H9 (cell line): ENCODE measurements at regions not wholly inside any gene's neighbourhood (a gene's known extent, or its start where the extent isn't known, plus 50 kb on each side); places are given as distances from the start of the nearest gene placed in this dataset.

Experiments
- DNase-seq: peaks from one replicate; pipeline ENCODE4 v3.0.0-alpha.2; 2017
- H2AFZ ChIP-seq: one replicate; pipeline ENCODE4 v1.6.1; 2013; ENCODE audit warnings: mild to moderate bottlenecking, low read length, control low read depth, moderate library complexity
- H2AK5ac ChIP-seq: 2 replicates; pipeline ENCODE4 v1.6.1; 2013; ENCODE audit warnings: low read length, control low read depth, mixed read lengths; ENCODE audit not compliant: insufficient read length
- H2BK120ac ChIP-seq: one replicate; pipeline ENCODE4 v1.6.1; 2013; ENCODE audit warnings: low read depth, mild to moderate bottlenecking, low read length, control low read depth, inconsistent platforms; ENCODE audit not compliant: poor library complexity, severe bottlenecking
- H2BK12ac ChIP-seq: 2 replicates; pipeline ENCODE4 v1.6.1; 2013; ENCODE audit warnings: low read length, control low read depth, mixed read lengths, low read depth; ENCODE audit not compliant: insufficient read length
- H2BK15ac ChIP-seq: 2 replicates; pipeline ENCODE4 v1.6.1; 2013; ENCODE audit warnings: low read depth, low read length, control low read depth
- H2BK20ac ChIP-seq: one replicate; pipeline ENCODE4 v1.6.1; 2013; ENCODE audit warnings: low read depth, mild to moderate bottlenecking, low read length, control low read depth, inconsistent platforms; ENCODE audit not compliant: poor library complexity, severe bottlenecking
- H2BK5ac ChIP-seq: 2 replicates; pipeline ENCODE4 v1.6.1; 2013; ENCODE audit warnings: low read length, control low read depth, mixed read lengths; ENCODE audit not compliant: insufficient read length
- H3K14ac ChIP-seq: 2 replicates; pipeline ENCODE4 v1.6.1; 2013; ENCODE audit warnings: low read length, control low read depth; ENCODE audit not compliant: insufficient read depth
- H3K18ac ChIP-seq: 2 replicates; pipeline ENCODE4 v1.6.1; 2013; ENCODE audit warnings: low read depth, mild to moderate bottlenecking, mixed read lengths, low read length, control low read depth; ENCODE audit not compliant: insufficient read length
- H3K23ac ChIP-seq: 2 replicates; pipeline ENCODE4 v1.6.1; 2013; ENCODE audit warnings: low read length, control low read depth, mixed read lengths, low read depth; ENCODE audit not compliant: insufficient read length
- H3K23me2 ChIP-seq: 2 replicates; pipeline ENCODE4 v1.6.1; 2013; ENCODE audit warnings: low read depth, mild to moderate bottlenecking, mixed read lengths, low read length, control low read depth; ENCODE audit not compliant: insufficient read length, poor library complexity, severe bottlenecking
- H3K27ac ChIP-seq: 2 replicates; pipeline ENCODE4 v1.5.1; 2013; ENCODE audit warnings: low read length, control low read depth, mixed read lengths, low read depth; ENCODE audit not compliant: insufficient read length
- H3K27me3 ChIP-seq: 2 replicates; pipeline ENCODE4 v1.6.1; 2013; ENCODE audit warnings: low read length, control low read depth, inconsistent platforms; ENCODE audit not compliant: insufficient read depth
- H3K4ac ChIP-seq: 2 replicates; pipeline ENCODE4 v1.6.1; 2013; ENCODE audit warnings: low read depth, mild to moderate bottlenecking, control low read depth, inconsistent platforms, low read length, moderate library complexity
- H3K4me1 ChIP-seq: 2 replicates; pipeline ENCODE4 v1.6.1; 2013; ENCODE audit warnings: low read length, control low read depth, inconsistent platforms; ENCODE audit not compliant: insufficient read depth
- H3K4me2 ChIP-seq: 2 replicates; pipeline ENCODE4 v1.6.1; 2013; ENCODE audit warnings: low read length, control low read depth, mixed read lengths; ENCODE audit not compliant: insufficient read length, insufficient read depth
- H3K56ac ChIP-seq: 2 replicates; pipeline ENCODE4 v1.6.1; 2013; ENCODE audit warnings: low read depth, mild to moderate bottlenecking, mixed read lengths, low read length, control low read depth; ENCODE audit not compliant: insufficient read length
- H3K79me1 ChIP-seq: 2 replicates; pipeline ENCODE4 v1.6.1; 2013; ENCODE audit warnings: low read depth, mild to moderate bottlenecking, moderate library complexity, low read length, control low read depth, inconsistent platforms; ENCODE audit not compliant: insufficient read depth, poor library complexity, severe bottlenecking
- H3K79me2 ChIP-seq: 2 replicates; pipeline ENCODE4 v1.6.1; 2013; ENCODE audit warnings: low read length, control low read depth, inconsistent platforms; ENCODE audit not compliant: insufficient read depth
- H3K9ac ChIP-seq: 2 replicates; pipeline ENCODE4 v1.6.1; 2013; ENCODE audit warnings: low read length, control low read depth, mixed read lengths; ENCODE audit not compliant: insufficient read length; ENCODE audit errors: extremely low read depth
- H3K9me3 ChIP-seq: one replicate; pipeline ENCODE4 v1.6.1; 2013; ENCODE audit warnings: low read depth, low read length, inconsistent platforms; ENCODE audit not compliant: control insufficient read depth
- H3T11ph ChIP-seq: one replicate; pipeline ENCODE4 v1.6.1; 2013; ENCODE audit warnings: mild to moderate bottlenecking, low read length, control low read depth, inconsistent platforms
- H4K20me1 ChIP-seq: one replicate; pipeline ENCODE4 v1.6.1; 2013; ENCODE audit not compliant: control insufficient read depth, insufficient read length, insufficient read depth
- H4K5ac ChIP-seq: 2 replicates; pipeline ENCODE4 v1.6.1; 2013; ENCODE audit warnings: low read depth, mild to moderate bottlenecking, mixed read lengths, low read length, control low read depth; ENCODE audit not compliant: insufficient read length
- H4K8ac ChIP-seq: replicated peaks from 2 replicates; pipeline ENCODE4 v1.6.1; 2013; ENCODE audit warnings: low read length, control low read depth, mixed read lengths, low read depth; ENCODE audit not compliant: insufficient read length
- H4K91ac ChIP-seq: 2 replicates; pipeline ENCODE4 v1.6.1; 2013; ENCODE audit warnings: low read depth, mild to moderate bottlenecking, moderate library complexity, mixed read lengths, low read length, control low read depth; ENCODE audit not compliant: insufficient read length
- H3K27ac Mint-ChIP-seq, 3 experiments: 2 replicates in 2 of 3; 3 replicates in 1 of 3; pipeline ENCODE4 v1.8.0; 2020 to 2021; ENCODE audit warnings: mixed read lengths in 3 of 3, mild to moderate bottlenecking in 1 of 3, moderate library complexity in 1 of 3
- H3K27me3 Mint-ChIP-seq: 2 replicates; pipeline ENCODE4 v1.8.0; 2021; ENCODE audit warnings: low read depth, mild to moderate bottlenecking, moderate library complexity, mixed read lengths
- H3K36me3 Mint-ChIP-seq, 3 experiments: 2 replicates in 2 of 3; 3 replicates in 1 of 3; pipeline ENCODE4 v1.8.0; 2020 to 2021; ENCODE audit warnings: low read depth in 3 of 3, mixed read lengths in 3 of 3; ENCODE audit not compliant: insufficient read depth in 1 of 3
- H3K4me1 Mint-ChIP-seq, 2 experiments: 2 replicates each; pipeline ENCODE4 v1.8.0; 2020; ENCODE audit warnings: mixed read lengths in 2 of 2
- H3K4me3 Mint-ChIP-seq, 2 experiments: 2 replicates in 1 of 2; 3 replicates in 1 of 2; pipeline ENCODE4 v1.8.0; 2020 to 2021; ENCODE audit warnings: mild to moderate bottlenecking in 2 of 2, mixed read lengths in 2 of 2, moderate library complexity in 1 of 2
- H3K9me3 Mint-ChIP-seq, 2 experiments: 2 replicates in 1 of 2; 3 replicates in 1 of 2; pipeline ENCODE4 v1.8.0; 2020; ENCODE audit warnings: mild to moderate bottlenecking in 2 of 2, mixed read lengths in 2 of 2, moderate library complexity in 1 of 2
- WGBS: extraction: QIAGEN DNeasy Blood & Tissue Kit; methylation state at CpG from one replicate; pipeline ENCODE4 v1.1.7; 2013; ENCODE audit warnings: missing lambda C conversion rate, low lambda C conversion rate, mixed read lengths; ENCODE audit not compliant: insufficient read length; ENCODE audit errors: extremely low coverage; 5-methylcytosine and 5-hydroxymethylcytosine counted together
- TF ChIP-seq, protein P1 (sequence below): fragments of 200-600 bp; sonication (generic); conservative IDR thresholded peaks from 3 replicates; pipeline ENCODE4 v1.8.0; 2021; ENCODE audit warnings: antibody characterized with exemption, mild to moderate bottlenecking

DNA sequence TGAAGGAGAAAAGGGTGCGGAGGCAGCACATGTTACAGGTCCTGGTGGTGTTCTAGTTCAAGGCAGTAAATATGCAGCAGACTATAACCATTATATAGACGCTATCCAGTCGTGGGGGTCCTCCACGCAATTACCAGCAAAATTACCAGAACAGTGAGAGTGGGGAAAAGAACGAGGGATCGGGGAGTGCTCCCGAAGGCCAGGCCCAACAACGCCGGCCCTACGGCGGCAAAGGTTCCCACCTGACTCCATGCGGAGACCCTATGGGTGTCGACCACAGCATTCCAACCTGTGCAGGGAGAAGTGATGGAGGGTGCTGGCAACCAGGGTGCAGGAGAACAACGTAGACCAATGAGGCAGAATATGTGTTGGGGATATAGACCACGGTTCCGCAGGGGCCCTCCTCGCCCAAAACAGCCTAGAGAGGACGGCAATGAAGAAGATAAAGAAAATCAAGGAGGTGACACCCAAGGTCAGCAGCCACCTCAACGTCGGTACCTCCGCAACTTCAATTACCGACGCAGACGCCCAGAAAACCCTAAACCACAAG lies 89.0 kb upstream of the TPM1 start:
- no peak overlapping the region for H3K27ac ChIP-seq
- DNase-seq, result no peak

More for the DNA sequence above, 89.0 kb upstream of the TPM1 start:
- H4K20me1 ChIP-seq, result no peaks in the 10 kb centered on the region
- no peak overlapping the region for H2BK20ac ChIP-seq
- H3T11ph ChIP-seq, result no peak overlapping the region
- no peak overlapping the region for H2AFZ ChIP-seq
- no peak overlapping the region for H2BK5ac ChIP-seq
- TF ChIP-seq, protein P1, sequence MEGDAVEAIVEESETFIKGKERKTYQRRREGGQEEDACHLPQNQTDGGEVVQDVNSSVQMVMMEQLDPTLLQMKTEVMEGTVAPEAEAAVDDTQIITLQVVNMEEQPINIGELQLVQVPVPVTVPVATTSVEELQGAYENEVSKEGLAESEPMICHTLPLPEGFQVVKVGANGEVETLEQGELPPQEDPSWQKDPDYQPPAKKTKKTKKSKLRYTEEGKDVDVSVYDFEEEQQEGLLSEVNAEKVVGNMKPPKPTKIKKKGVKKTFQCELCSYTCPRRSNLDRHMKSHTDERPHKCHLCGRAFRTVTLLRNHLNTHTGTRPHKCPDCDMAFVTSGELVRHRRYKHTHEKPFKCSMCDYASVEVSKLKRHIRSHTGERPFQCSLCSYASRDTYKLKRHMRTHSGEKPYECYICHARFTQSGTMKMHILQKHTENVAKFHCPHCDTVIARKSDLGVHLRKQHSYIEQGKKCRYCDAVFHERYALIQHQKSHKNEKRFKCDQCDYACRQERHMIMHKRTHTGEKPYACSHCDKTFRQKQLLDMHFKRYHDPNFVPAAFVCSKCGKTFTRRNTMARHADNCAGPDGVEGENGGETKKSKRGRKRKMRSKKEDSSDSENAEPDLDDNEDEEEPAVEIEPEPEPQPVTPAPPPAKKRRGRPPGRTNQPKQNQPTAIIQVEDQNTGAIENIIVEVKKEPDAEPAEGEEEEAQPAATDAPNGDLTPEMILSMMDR, result no peak
- H3K18ac ChIP-seq, result no peak overlapping the region
- H2BK15ac ChIP-seq, result no peak overlapping the region
- H4K91ac ChIP-seq, result no peak overlapping the region
- H3K4me1 Mint-ChIP-seq, result peaks cover 5 to 13% of the 10 kb centered on the region in 2 experiments
- no peaks in the 10 kb centered on the region for H3K9me3 Mint-ChIP-seq
- peaks cover 6% of the 10 kb centered on the region; the same call in 1 of the 2 replicates for H3K4me1 ChIP-seq
- no peak overlapping the region for H4K5ac ChIP-seq
- no peak overlapping the region for H2AK5ac ChIP-seq
- H3K36me3 Mint-ChIP-seq, result peaks cover 0 to 4% (median 0%) of the 10 kb centered on the region in 3 experiments; a peak in 1 of 7 replicates
- no peak overlapping the region for H2BK120ac ChIP-seq
- no peaks in the 10 kb centered on the region for H3K79me1 ChIP-seq
- no peak overlapping the region for H3K27ac Mint-ChIP-seq
- no peaks in the 10 kb centered on the region for H3K79me2 ChIP-seq
- H3K23me2 ChIP-seq, result peaks cover 3% of the 10 kb centered on the region
- no peak overlapping the region for H2BK12ac ChIP-seq
- WGBS, result no CpG with 5 or more reads among the region's 24 CpGs
- H4K8ac ChIP-seq, result no peak overlapping the region
- H3K27me3 Mint-ChIP-seq, result peaks cover 7% of the 10 kb centered on the region
- H3K9me3 ChIP-seq, result no peaks in the 10 kb centered on the region
- no peak overlapping the region for H3K14ac ChIP-seq
- no peak overlapping the region for H3K4me3 Mint-ChIP-seq
- H3K27me3 ChIP-seq, result no peaks in the 10 kb centered on the region
- no peak overlapping the region for H3K4me2 ChIP-seq
- no peak overlapping the region for H3K23ac ChIP-seq
- no peak overlapping the region for H3K4ac ChIP-seq
- no peak overlapping the region for H3K56ac ChIP-seq
- H3K9ac ChIP-seq, result no peak overlapping the region
